GM21526 (cell line): ENCODE measurements at regions not wholly inside any gene's neighbourhood (a gene's known extent, or its start where the extent isn't known, plus 50 kb on each side); places are given as distances from the start of the nearest gene placed in this dataset.

Experiments
- ATAC-seq: cut with Tn5 transposase; IDR thresholded peaks from one replicate; pipeline ENCODE4 v1.9.1; 2021; ENCODE audit warnings: moderate library complexity; ENCODE audit not compliant: unreplicated experiment, low FRiP score

GRCh38 chr5:52491071-52491787 is 296.5 kb upstream of the ITGA1 start:
- ATAC-seq, result no peak

DNA sequence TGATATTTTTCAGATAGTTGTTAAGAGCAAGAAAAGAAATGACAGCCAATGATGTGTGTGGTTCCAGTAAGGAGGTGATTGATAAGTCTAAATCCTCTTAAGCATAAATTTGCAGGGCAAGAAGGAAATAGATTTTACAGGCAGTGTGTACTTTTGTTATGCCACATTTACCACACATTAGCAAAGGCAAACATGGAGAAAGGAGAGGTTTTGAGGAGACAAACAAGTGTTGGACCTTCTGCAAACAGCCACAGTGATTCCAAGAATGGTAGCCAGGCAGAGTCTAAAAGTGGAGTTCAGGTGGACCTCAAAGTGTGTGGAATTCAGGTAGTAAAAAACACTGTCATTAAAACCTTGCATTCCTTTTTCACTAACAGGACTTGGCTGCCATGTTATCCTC is 295.9 kb upstream of the ITGA1 start:
- no peak for ATAC-seq

- ATAC-seq, result no peak
Measured at GRCh38 chr5:52497133-52497693, 290.5 kb upstream of the ITGA1 start.

DNA sequence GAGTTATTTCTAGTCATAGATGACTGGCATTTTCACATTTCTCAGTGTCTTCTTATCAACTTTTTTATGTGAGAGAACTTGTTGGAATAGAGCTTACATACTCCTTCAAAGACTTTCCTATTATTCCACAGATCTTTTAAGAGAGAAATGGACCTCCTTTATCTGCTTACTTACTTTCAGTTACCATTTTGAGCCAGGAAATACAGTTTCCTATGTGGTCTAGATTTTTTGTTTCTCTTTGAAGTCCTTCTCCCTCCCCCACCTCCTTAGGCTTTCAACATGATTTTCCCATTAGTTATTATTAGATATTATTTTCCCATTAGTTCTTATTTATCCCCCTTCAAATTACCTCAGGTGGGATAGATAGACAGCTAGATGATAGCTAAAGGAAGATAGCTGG is 289.1 kb upstream of the ITGA1 start:
- ATAC-seq, result no peak

GRCh38 chr5:52502460-52502999 is 285.2 kb upstream of the ITGA1 start:
- no peak for ATAC-seq

- ATAC-seq, result no peak
Measured at GRCh38 chr5:52504584-52505240, 283.0 kb upstream of the ITGA1 start.

- no peak for ATAC-seq
Measured at GRCh38 chr5:52517667-52518066, 270.0 kb upstream of the ITGA1 start.

GRCh38 chr5:52520171-52520570 is 267.5 kb upstream of the ITGA1 start:
- no peak for ATAC-seq

DNA sequence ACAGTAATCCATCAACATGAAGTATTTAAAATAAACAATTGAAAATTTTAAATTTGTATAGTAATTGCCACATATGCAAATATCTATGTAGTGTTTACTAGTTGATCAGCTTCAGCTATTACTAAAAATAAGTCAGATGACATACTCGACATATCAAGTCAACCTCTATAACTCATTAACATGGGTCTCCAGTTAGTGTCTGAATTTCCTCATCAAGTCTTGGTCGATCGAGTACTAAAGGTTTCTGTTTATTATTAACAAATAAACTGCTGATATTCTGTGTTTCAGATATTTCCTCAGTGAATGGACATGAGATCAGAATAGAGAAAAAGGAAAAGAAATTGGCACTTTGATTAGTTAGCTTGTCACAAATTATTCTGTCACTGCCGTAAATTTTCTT is 266.5 kb upstream of the ITGA1 start:
- ATAC-seq, result no peak

DNA sequence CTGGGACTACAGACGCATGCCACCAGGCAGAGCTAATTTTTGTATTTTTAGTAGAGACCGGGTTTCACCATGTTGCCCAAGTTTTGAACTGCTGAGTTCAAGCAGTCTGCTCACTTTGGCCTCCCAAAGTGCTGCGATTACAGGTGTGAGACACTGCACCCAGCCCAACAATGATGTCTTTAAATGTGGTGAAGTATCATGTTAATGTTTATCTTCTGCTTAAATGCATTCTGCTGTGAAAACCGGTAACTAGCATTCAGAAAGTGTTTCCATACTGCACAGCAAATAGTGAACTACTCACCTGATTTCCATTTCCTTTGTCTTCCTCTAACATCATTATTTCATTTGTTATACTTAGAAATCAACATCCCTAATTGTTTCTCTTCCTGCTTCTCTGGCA is 264.0 kb upstream of the ITGA1 start:
- ATAC-seq, result no peak

- no peak for ATAC-seq
Measured at GRCh38 chr5:52531105-52531504, 256.6 kb upstream of the ITGA1 start.

- ATAC-seq, result no peak
Measured at GRCh38 chr5:52543594-52543993, 244.1 kb upstream of the ITGA1 start.

DNA sequence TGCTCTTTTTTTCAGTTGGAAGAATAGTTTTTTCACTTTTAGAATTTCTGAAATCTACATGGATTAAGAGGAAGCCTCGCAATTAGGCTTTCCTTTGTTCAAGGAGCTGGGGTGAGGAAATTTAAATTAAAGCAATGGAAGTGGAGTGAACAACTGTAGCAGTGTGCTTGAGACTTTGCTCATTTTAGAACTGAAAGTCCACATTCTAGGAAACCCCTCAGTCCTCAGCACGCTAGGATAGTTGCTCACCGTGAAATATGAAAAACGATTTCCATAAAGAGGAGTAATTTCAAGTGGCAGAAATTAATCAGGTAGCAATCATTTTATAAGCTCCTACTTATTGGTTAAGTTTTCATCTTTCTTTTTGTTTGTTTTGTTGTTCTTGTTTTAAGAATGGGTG is 243.0 kb upstream of the ITGA1 start:
- no peak for ATAC-seq

GRCh38 chr5:52554293-52554692 is 233.4 kb upstream of the ITGA1 start:
- ATAC-seq, result no peak

GRCh38 chr5:52560366-52560765 is 227.3 kb upstream of the ITGA1 start:
- ATAC-seq, result no peak

GRCh38 chr5:52562473-52562872 is 225.2 kb upstream of the ITGA1 start:
- ATAC-seq, result no peak

- ATAC-seq, result no peak
Measured at GRCh38 chr5:52564587-52564986, 223.1 kb upstream of the ITGA1 start.

DNA sequence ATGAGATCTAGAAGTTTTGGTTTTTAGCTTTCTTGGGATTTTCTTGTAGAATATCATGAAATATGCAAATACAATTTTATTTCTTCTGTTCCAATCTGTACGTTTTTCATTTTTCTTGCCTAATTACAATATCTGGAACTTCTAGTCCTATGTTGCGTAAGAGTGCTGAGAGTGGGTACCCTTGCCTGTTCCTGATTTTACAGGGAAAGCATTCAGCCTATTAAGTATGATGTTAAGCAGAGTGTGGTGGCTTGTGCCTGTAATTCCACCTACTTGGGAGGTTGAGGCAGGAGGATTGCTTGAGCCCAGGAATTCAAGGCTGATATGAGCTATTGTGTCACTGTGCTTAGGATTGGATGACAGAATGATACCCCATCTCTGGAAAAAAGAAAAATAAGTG is 210.2 kb upstream of the ITGA1 start:
- no peak for ATAC-seq

DNA sequence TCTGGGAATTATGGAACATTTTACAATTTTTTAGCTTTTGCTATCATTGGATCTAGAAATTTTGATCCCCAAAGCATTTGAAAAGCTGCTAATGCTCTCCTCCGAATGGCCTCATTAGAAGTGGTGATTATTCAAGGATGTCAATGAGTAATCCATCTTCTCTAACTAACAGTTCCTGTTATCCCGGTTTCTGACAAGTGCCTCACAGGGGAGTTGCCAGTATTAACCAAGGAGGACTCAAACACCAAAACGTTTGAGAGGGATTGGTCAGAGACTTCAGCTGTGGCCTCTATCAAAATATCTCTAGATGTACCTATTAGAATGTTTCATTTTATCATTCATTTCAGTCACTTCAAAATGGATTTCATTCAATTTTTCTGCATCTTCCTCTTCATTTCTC is 208.3 kb upstream of the ITGA1 start:
- no peak for ATAC-seq

DNA sequence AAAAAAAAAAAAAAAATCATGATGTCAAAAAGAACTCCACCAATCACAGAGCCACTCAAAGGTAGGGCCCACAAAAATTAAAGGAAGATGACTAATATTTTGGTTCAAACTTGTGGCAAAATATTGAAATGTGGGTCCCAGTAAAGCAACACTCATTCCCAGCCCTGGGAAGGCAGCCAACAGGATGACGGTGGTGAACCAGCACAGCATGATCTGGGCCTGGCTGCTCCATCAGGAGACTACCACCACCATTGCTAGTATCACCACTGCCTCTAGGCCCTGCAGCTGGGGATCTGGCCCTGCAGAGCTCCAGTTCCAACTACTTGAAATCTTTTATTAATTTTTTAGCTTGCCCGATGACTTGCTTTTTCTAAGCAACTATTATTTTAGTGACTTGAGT is 206.8 kb upstream of the ITGA1 start:
- ATAC-seq, result no peak

DNA sequence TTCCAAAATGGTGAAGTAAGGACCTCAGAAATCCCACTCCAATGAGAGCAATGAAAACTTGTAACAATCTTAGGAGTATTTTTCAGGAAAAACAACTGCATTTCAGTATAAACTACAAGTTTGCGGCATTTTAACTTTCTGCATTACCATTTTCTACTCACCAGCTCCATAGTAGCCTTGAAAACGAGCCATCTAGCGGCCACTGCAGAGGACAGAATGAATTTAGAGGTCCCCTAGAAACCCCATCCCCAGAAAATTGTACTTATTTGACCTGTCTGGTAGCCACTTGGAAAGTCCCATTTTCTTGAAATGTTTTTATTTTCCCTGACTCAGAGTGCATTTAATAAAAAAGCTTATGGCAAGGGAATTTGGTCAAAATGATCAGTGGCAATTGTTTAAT is 205.4 kb upstream of the ITGA1 start:
- no peak for ATAC-seq

DNA sequence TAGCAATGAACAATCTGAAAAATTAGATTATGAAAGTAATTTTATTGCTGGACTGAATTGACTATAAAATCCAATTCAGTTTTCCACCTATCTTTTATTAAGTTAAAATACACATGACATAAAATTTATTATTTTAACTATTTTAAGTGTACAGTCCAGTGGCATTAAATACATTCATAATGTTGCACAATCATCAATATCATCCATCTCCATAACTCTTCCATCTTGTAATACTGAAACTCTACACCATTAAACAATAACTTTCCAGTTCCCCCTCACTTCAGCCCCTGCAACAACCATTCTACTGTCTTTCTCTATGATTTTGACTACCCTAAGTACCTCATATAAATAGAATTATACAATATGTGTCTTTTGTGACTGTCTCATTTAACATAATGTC is 200.6 kb upstream of the ITGA1 start:
- ATAC-seq, result no peak
